AG09319 (cell line): ENCODE measurements at regions not wholly inside any gene's neighbourhood (a gene's known extent, or its start where the extent isn't known, plus 50 kb on each side); places are given as distances from the start of the nearest gene placed in this dataset.

Experiments used
- DNase-seq: peaks from one replicate; pipeline ENCODE4 v3.0.0-alpha.2; 2010; ENCODE audit warnings: low read depth; ENCODE audit errors: extremely low read depth
- CTCF ChIP-seq: IDR thresholded peaks from 2 replicates; pipeline ENCODE4 v1.5.1; 2011; ENCODE audit warnings: low read depth, mild to moderate bottlenecking, inconsistent platforms, low read length, moderate library complexity

GRCh38 chr20:60411813-60412212, 453.6 kb downstream of the CDH26 start:
- no peak for TF ChIP-seq CTCF
- DNase-seq: no peak

GRCh38 chr20:60420676-60421229, 462.5 kb downstream of the CDH26 start:
- TF ChIP-seq CTCF: no peak
- no peak for DNase-seq

- no peak for DNase-seq
- TF ChIP-seq CTCF: no peak
Measured at GRCh38 chr20:60422848-60423247, 464.6 kb downstream of the CDH26 start.

GRCh38 chr20:60424267-60424902, 466.2 kb downstream of the CDH26 start:
- no peak for DNase-seq
- TF ChIP-seq CTCF: no peak

- DNase-seq: no peak
- TF ChIP-seq CTCF: no peak
Measured at GRCh38 chr20:60427516-60427915, 469.3 kb downstream of the CDH26 start.

- no peak for DNase-seq
Measured at GRCh38 chr20:60428651-60429050, 470.4 kb downstream of the CDH26 start.

GRCh38 chr20:60430516-60431001, 472.3 kb downstream of the CDH26 start:
- no peak for DNase-seq
- TF ChIP-seq CTCF: no peak

More at GRCh38 chr20:60428651-60429050, 470.4 kb downstream of the CDH26 start:
- no peak for TF ChIP-seq CTCF
